Heart left ventricle (tissue), 13 donors: ENCODE measurements at regions not wholly inside any gene's neighbourhood (a gene's known extent, or its start where the extent isn't known, plus 50 kb on each side); places are given as distances from the start of the nearest gene placed in this dataset.

Experiments used
- POLR2A ChIP-seq, 2 donors: fragments of 450-650 bp; IDR thresholded peaks; one replicate each; pipeline ENCODE4 v1.6.1; 2017; ENCODE audit warnings: antibody characterized with exemption in 2 of 2, mild to moderate bottlenecking in 2 of 2, moderate library complexity in 2 of 2
- TF ChIP-seq, protein P1 (sequence below), 12 donors: fragments of 200-600 bp; sonication (generic) in 4 of 12; IDR thresholded peaks; one replicate each; pipeline versions ENCODE4 v1.5.0 to v1.8.0; 2018 to 2022; ENCODE audit warnings: antibody characterized with exemption in 12 of 12, mild to moderate bottlenecking in 5 of 12
- donor health status: ischemic (EF 13 %, LVEDD 7.1; RV severe dilation, severe dysfunction).
- donor health status: DM: no; HTN: yes; CAD: no.
- donor health status: DM: no; HTN: no; CAD: no.
- donor health status: ischemic (EF 25% LVEDD 6.9; RV normal size, moderate dysfunction).
- donor health status: ischemic (EF 25% LVEDD 5.7; RV mildly dilated, moderate dysfunction).
- donor health status: ischemic (EF 35%, LVEDD 5.7; RV mildly dilated, moderate dysfunction).
- donor health status: nonischemic (EF 11% LVEDD 7.7; RV severe dilation, severe dysfunction).
- donor health status: DM: yes; HTN: yes; CAD: no.
- donor health status: PGD.
- donor health status: ischemic (EF 29% LVEDD 5.4; RV normal size, mild dysfunction).
- donor health status: nonischemic (EF 23%, LVEDD 6.1; RV moderate dilation, normal function).

- TF ChIP-seq, protein P1, sequence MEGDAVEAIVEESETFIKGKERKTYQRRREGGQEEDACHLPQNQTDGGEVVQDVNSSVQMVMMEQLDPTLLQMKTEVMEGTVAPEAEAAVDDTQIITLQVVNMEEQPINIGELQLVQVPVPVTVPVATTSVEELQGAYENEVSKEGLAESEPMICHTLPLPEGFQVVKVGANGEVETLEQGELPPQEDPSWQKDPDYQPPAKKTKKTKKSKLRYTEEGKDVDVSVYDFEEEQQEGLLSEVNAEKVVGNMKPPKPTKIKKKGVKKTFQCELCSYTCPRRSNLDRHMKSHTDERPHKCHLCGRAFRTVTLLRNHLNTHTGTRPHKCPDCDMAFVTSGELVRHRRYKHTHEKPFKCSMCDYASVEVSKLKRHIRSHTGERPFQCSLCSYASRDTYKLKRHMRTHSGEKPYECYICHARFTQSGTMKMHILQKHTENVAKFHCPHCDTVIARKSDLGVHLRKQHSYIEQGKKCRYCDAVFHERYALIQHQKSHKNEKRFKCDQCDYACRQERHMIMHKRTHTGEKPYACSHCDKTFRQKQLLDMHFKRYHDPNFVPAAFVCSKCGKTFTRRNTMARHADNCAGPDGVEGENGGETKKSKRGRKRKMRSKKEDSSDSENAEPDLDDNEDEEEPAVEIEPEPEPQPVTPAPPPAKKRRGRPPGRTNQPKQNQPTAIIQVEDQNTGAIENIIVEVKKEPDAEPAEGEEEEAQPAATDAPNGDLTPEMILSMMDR (IDR thresholded peaks at IDR 0.05): no peak
- TF ChIP-seq POLR2A (IDR thresholded peaks at IDR 0.05): no peak
Measured at GRCh38 chr12:28034271-28034670, 61.7 kb upstream of the PTHLH start.
